Adrenal gland (tissue), 9 donors: ENCODE measurements at regions not wholly inside any gene's neighbourhood (a gene's known extent, or its start where the extent isn't known, plus 50 kb on each side); places are given as distances from the start of the nearest gene placed in this dataset.
"Not testable (repeated sequence)": the region's sequence is repeated elsewhere in the genome, so short reads cannot be mapped to it uniquely, and the experiment has no call there.

Experiments used
- DNase-seq, 7 donors: peaks; one replicate each; pipeline ENCODE4 v3.0.0-alpha.2; 2019 to 2020
- H3K27ac ChIP-seq, 5 donors: fragments of 200-600 bp; sonication (generic) in 4 of 5; 1 replicate in 3 of 5; 2 replicates in 2 of 5; pipeline versions ENCODE4 v1.5.1 to v1.8.0; 2016 to 2020; ENCODE audit warnings: mild to moderate bottlenecking in 1 of 5
- H3K27me3 ChIP-seq: fragments of 200-600 bp; 2 replicates; pipeline ENCODE4 v1.8.0; 2021
- H3K36me3 ChIP-seq, 2 donors: fragments of 200-600 bp; replicated peaks in 1 of 2; 1 replicate in 1 of 2; 2 replicates in 1 of 2; pipeline versions ENCODE4 v1.5.1 to v1.8.0; 2018 to 2022
- H3K4me1 ChIP-seq, 2 donors: fragments of 200-600 bp; replicated peaks in 1 of 2; 1 replicate in 1 of 2; 2 replicates in 1 of 2; pipeline versions ENCODE4 v1.5.1 to v1.8.0; 2018 to 2021
- H3K4me3 ChIP-seq, 4 donors: fragments of 200-600 bp; sonication (generic) in 3 of 4; one replicate each; pipeline ENCODE4 v1.5.1; 2016 to 2018
- H3K9me3 ChIP-seq, 3 donors: fragments of 200-600 bp; sonication (generic) in 1 of 3; replicated peaks in 1 of 3; 1 replicate in 2 of 3; 2 replicates in 1 of 3; pipeline versions ENCODE4 v1.5.1 to v1.8.0; 2016 to 2021
- POLR2A ChIP-seq, 2 donors: fragments of 450-650 bp; IDR thresholded peaks; one replicate each; pipeline ENCODE4 v1.6.1; 2017; ENCODE audit warnings: antibody characterized with exemption in 2 of 2, mild to moderate bottlenecking in 2 of 2, moderate library complexity in 1 of 2
- WGBS, 4 donors: extraction: QIAGEN DNeasy Blood & Tissue Kit in 2 of 4; methylation state at CpG; one replicate each; pipeline versions ENCODE4 v1.1.5 to v1.1.7; 2013 to 2017; 5-methylcytosine and 5-hydroxymethylcytosine counted together
- intact Hi-C, 2 donors: fragments of 100-400 bp; cut with DNase I; formaldehyde crosslinking; loops; one replicate each; pipeline versions ENCODE4 v1.14.1 to v1.15.0; 2022 to 2023
- TF ChIP-seq, protein P1 (sequence below), 6 experiments: fragments of 450-650 bp in 4 of 6; fragments of 200-600 bp in 2 of 6; sonication (generic) in 1 of 6; IDR thresholded peaks; 1 replicate in 5 of 6; 2 replicates in 1 of 6; pipeline versions ENCODE4 v1.5.1 to v1.8.0; 2016 to 2021; ENCODE audit warnings: antibody characterized with exemption in 6 of 6, mild to moderate bottlenecking in 2 of 6, moderate library complexity in 1 of 6
- donor health status: healthy with polysubstance abuse.
- donor health status: Bipolar disorder and iron deficiency.
- donor health status: DM: yes; HTN: yes; CAD: no.
- donor health status: DM: no; HTN: no; CAD: no.
- donor health status: DM: no; HTN: no; CAD: no.

DNA sequence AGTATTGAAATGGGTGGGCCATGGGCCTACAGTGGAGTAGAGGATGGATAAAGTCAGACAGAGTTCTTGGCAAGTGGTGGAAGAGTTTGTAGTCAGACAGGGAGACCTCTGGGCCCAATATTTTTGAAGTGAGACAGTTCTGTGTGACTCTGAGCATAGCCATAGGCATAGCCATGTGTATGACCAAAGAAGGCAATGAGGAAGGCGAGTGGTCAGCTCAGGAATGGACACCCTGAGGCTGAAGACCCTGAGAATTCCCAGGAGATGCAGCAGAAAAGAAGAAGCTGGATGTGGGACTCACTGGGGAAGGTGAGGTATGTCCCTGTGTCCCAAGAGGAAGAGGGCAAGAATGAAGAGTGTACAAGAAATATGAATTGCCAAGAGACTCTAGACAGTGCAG, 210.6 kb upstream of the IRF2BP2 start:
- WGBS, 4 donors: 92 to 100% (median 96%) methylated on average over 1 of the region's 1 CpG
- no peaks in the 10 kb centered on the region for H3K36me3 ChIP-seq
- H3K27me3 ChIP-seq: no peaks in the 10 kb centered on the region
- no peak overlapping the region for H3K4me3 ChIP-seq
- TF ChIP-seq, protein P1, sequence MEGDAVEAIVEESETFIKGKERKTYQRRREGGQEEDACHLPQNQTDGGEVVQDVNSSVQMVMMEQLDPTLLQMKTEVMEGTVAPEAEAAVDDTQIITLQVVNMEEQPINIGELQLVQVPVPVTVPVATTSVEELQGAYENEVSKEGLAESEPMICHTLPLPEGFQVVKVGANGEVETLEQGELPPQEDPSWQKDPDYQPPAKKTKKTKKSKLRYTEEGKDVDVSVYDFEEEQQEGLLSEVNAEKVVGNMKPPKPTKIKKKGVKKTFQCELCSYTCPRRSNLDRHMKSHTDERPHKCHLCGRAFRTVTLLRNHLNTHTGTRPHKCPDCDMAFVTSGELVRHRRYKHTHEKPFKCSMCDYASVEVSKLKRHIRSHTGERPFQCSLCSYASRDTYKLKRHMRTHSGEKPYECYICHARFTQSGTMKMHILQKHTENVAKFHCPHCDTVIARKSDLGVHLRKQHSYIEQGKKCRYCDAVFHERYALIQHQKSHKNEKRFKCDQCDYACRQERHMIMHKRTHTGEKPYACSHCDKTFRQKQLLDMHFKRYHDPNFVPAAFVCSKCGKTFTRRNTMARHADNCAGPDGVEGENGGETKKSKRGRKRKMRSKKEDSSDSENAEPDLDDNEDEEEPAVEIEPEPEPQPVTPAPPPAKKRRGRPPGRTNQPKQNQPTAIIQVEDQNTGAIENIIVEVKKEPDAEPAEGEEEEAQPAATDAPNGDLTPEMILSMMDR (IDR thresholded peaks at IDR 0.05): no peak
- no peak for TF ChIP-seq POLR2A (IDR thresholded peaks at IDR 0.05)
- intact Hi-C loops: loop anchor here in 1 of 2 donors (10.0 kb wide), 1 partner anchor 56 kb away; no protein-coding TSS in a partner anchor
- peaks cover 0 to 5% of the 10 kb centered on the region in 2 donors for H3K4me1 ChIP-seq
- DNase-seq: no peak
- H3K9me3 ChIP-seq: no peaks in the 10 kb centered on the region
- H3K27ac ChIP-seq: no peak overlapping the region

DNA sequence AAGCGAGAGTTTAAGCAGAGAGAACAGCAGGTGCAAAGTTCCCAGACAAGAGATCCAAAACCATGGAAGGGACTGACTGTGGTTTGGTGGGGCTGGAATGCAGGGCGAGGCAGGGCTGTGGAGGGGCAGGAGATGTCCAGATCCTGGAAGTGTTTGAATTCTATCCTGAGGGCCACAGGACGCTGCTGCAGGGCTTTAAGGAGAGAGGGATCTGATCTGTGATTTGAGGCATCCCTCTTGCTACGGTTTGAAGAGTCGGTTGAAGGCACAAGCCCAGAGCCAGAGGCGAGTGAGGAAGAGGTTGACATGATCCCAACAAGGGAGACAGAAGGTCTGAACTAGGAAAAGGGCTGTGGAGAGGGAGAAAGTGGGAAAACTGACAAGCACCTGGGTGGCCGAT, 209.9 kb upstream of the IRF2BP2 start:
- H3K27ac ChIP-seq, H3K9me3 ChIP-seq, H3K27me3 ChIP-seq, H3K4me3 ChIP-seq, H3K4me1 ChIP-seq, H3K36me3 ChIP-seq, DNase-seq: not testable (repeated sequence)
- WGBS, 4 donors: 77 to 90% (median 86%) methylated on average over 5 to 6 of the region's 7 CpGs
- intact Hi-C loops: loop anchor here in 1 of 2 donors (10.0 kb wide), 1 partner anchor 55 kb away; no protein-coding TSS in a partner anchor

DNA sequence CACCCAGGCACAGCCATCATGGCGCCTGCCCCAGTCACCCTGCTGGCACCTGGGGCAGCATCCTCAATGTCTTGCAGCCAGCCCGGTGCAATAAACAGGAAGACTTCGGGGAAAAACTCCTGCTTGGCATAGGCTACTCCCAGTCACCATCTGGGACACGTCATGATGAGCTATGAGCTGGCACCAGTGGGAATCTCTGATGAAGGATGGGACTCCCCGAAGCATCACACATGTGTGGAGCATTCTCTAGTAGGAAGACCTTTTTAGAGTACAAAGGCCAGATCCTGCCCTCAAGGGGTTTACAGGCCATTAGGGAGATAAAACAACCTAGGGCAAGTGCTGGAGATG, 208.0 kb upstream of the IRF2BP2 start:
- H3K36me3 ChIP-seq, H3K4me3 ChIP-seq, intact Hi-C loops, H3K27me3 ChIP-seq, DNase-seq, H3K4me1 ChIP-seq, H3K9me3 ChIP-seq: not testable (repeated sequence)
- 53 to 66% methylated on average over 2 of the region's 5 CpGs; no CpG with 5 or more reads in 2 of the 4 donors for WGBS, 4 donors
- peak overlapping the region in 3 of 5 donors; percentile 2 to 85 (median 67) for H3K27ac ChIP-seq

DNA sequence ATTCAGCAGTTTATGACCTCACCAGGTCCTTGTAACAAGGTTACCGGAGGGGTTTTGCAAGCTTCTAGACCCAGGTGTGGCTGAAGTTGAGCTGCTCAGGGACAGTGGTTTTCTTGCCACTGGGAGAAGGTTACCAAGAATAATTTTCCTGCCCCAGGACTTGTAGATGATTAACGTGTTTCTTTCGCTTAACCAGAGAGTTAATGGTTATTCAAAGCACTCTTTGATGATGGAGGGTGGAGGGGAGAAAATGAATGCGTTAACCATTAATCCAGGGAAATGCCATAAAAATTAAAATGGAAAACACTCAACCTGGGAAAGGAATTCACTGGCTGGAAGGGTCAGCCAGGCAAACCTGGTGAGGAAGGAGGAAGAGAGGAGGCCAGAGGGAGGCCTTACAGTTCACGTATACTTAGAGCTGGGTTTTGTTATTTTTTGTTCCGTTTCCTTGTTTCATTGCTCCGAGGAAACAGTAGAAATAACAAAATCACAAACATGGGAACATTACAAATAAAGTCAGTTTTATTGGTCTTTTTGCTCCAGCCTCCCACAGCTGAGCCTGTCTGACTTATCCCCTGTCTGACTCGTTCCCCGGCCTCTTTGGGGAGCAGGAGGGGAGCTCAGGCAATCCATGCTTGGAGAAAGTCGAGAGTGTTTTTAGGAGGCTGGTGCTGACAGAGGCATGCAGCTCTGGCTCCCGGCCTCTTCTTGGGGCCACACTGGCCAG, 207.5 kb upstream of the IRF2BP2 start:
- H3K9me3 ChIP-seq, H3K27me3 ChIP-seq, H3K36me3 ChIP-seq, H3K4me3 ChIP-seq, H3K4me1 ChIP-seq, intact Hi-C loops, DNase-seq: not testable (repeated sequence)
- WGBS, 4 donors: 60 to 85% (median 79%) methylated on average over 9 to 11 of the region's 11 CpGs
- H3K27ac ChIP-seq: peak overlapping the region in 4 of 5 donors; percentile 2 to 85 (median 55)

DNA sequence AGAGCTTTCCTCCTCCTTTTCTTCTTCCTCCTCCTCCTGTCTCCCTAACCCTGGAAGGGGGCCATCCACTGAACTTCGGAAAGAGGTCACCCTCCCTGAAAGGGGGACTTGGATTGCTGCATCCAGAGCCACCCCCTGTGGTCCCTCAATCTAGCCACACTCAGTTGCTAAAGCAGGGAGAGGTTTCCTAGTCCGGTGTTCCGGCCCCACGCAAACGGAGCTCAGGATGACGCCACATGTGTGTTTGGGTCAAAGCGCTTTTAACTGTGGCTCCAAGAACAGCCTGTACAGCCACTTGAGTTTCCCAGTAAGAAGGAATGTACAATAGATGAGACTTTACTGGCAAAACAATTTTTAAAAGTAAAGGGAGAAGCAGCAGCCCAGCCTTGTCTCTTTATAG, 206.9 kb upstream of the IRF2BP2 start:
- H3K36me3 ChIP-seq, H3K4me1 ChIP-seq, H3K9me3 ChIP-seq, H3K27me3 ChIP-seq, intact Hi-C loops, H3K4me3 ChIP-seq: not testable (repeated sequence)
- 54 to 84% (median 71%) methylated on average over 5 to 6 of the region's 7 CpGs; no CpG with 5 or more reads in 1 of the 4 donors for WGBS, 4 donors
- peak overlapping the region in 2 of 5 donors; percentile 47 to 85 for H3K27ac ChIP-seq
- DNase-seq: peak in 2 of 7 donors; percentile 29 to 71

DNA sequence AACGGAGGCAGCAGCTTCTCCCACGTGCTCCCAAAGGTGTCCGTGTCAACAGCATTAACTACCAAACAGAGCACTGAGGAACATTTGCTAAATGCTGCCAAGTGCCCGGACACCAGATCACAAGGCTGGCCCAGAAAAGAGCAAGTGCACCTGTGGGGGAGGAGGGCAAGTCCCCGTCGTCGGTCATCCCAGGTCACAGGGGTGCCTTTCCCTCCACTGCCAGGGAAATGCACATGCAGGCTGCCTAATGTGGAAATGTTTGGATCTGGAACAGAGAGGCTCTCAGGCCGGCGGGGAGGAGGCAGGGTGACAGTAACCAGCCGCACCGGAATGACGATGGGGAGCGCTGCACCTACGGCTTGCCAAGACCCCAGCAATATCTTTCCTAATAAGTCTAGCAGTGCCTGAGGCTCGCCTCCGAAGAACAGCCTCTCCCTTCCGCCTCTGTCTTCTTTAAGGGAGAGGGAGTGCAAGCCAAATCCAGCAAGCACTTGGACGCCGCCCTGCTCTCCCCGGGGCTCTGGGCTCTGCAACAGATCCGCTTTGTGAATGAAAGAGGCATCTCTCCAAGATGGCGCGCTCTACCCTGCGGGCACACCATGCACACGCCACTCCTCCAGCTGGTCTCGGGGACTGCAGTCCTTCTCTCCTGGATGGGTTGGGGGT, 206.3 kb upstream of the IRF2BP2 start:
- H3K9me3 ChIP-seq, intact Hi-C loops, H3K27me3 ChIP-seq, H3K4me1 ChIP-seq, H3K36me3 ChIP-seq, H3K4me3 ChIP-seq: not testable (repeated sequence)
- WGBS, 4 donors: 76 to 82% (median 81%) methylated on average over 10 to 19 of the region's 26 CpGs
- H3K27ac ChIP-seq: peak overlapping the region in 2 of 5 donors; percentile 47 to 78
- DNase-seq: peak in 2 of 7 donors; percentile 25 to 63

DNA sequence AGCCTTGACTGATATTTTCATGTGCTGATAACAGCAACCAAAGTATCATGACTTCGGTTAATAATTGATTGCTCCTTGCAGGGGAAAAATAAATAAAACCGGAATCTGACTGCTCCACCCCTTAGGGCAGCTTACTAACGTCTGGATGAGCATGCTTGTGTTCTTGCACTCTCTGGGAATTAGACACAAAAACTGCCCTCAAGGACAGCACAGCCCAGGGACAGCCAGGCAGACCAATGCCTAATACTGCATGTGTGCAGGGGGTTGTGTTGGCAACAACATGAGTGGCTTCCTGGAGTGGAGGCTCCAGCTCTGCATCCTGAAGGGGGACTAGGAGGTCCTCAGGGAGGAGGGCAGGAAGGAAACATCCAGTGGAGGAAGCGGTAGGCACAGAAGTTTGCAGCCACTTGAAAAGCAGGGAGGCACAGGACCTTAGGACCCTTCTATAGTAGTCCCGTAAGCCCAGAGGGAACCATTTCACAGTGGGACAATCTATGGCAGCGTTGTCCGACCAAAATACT, 205.4 kb upstream of the IRF2BP2 start:
- H3K36me3 ChIP-seq, intact Hi-C loops, H3K4me3 ChIP-seq, H3K4me1 ChIP-seq, H3K27me3 ChIP-seq, H3K9me3 ChIP-seq, DNase-seq: not testable (repeated sequence)
- WGBS, 4 donors: 45 to 72% (median 59%) methylated on average over 4 to 6 of the region's 7 CpGs
- H3K27ac ChIP-seq: peak overlapping the region in 1 of 5 donors; percentile 63

DNA sequence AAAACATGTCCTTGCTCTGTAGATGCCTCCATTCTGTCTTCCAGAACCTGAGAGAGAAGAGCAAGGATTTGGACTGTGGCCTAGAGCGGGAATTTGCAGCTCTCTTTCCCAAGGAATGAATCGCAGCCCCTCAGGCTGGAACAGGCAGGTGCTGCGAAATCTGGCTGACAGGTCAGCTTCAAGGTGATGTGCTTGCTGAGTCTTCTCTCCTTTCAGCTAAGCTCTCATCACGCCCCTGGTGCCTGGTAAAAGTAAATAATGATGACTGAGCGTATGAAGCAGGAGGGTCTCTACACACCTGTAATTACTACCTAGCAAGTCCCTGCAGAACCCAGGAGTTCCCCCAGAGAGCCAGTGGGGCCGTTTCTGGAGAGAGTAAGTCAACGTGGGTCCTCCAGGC, 204.3 kb upstream of the IRF2BP2 start:
- 88 to 100% (median 95%) methylated on average over 1 to 3 of the region's 7 CpGs for WGBS, 4 donors
- H3K9me3 ChIP-seq, H3K4me1 ChIP-seq, intact Hi-C loops, H3K27ac ChIP-seq, H3K27me3 ChIP-seq, DNase-seq, H3K36me3 ChIP-seq, H3K4me3 ChIP-seq: not testable (repeated sequence)

DNA sequence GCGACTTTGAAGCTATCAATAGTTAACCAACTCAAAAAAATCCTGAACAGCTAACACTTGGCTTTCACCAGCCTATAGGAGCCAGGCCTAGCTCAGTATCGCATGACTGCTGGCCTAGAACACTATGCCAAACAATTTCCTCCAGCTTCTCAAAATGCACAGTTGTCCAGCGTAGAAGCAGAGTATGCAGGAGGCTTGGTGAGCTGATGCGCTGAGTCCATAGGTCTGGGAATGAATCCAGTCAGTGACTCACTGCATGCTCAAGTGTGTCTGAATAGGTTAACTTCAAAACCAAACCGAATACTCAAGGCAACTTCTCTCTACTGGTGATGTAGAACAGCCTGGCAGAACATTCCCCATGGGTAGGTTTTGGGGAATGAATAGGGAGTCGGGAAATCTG, 201.8 kb upstream of the IRF2BP2 start:
- 38 to 83% (median 70%) methylated on average over 1 to 6 of the region's 6 CpGs for WGBS, 4 donors
- H3K27ac ChIP-seq, H3K9me3 ChIP-seq, H3K27me3 ChIP-seq, H3K4me1 ChIP-seq, H3K4me3 ChIP-seq, H3K36me3 ChIP-seq, intact Hi-C loops: not testable (repeated sequence)
- DNase-seq: peak in 4 of 7 donors; percentile 26 to 38 (median 36)

DNA sequence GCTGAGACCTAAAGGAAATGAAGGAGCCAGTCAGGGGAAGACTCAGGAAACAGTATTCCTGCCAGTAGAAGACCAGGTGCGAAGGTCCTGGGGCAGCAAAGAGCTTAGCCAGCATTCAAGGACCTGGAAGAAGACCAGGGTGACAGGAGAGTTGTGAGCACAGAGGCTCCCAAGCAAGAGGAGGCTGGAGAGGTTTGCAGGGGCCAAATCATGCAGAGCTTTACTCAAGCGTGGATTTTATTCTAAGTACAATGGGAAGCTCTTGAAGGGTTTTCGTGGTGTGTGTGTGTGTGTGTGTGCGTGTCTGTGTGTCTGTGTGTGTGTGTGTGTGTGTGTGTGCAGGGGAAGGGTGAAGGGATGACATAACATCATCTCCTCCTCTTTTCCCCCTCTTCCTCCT, 200.7 kb upstream of the IRF2BP2 start:
- 74 to 91% (median 79%) methylated on average over 3 to 4 of the region's 4 CpGs for WGBS, 4 donors
- H3K36me3 ChIP-seq, DNase-seq, H3K4me1 ChIP-seq, intact Hi-C loops, H3K27me3 ChIP-seq, H3K27ac ChIP-seq, H3K4me3 ChIP-seq, H3K9me3 ChIP-seq: not testable (repeated sequence)
